IMR-90 (cell line): ENCODE measurements at regions not wholly inside any gene's neighbourhood (a gene's known extent, or its start where the extent isn't known, plus 50 kb on each side); places are given as distances from the start of the nearest gene placed in this dataset.

Experiments used
- CEBPB ChIP-seq: IDR thresholded peaks from 2 replicates; pipeline ENCODE4 v1.6.1; 2012; ENCODE audit warnings: low read depth, low read length, improper control_type of control experiment
- MAFK ChIP-seq: IDR thresholded peaks from 2 replicates; pipeline ENCODE4 v1.6.1; 2012; ENCODE audit warnings: low read depth, low read length, improper control_type of control experiment
- POLR2A ChIP-seq: IDR thresholded peaks from 2 replicates; pipeline ENCODE4 v1.6.1; 2012; ENCODE audit warnings: mild to moderate bottlenecking, low read depth, low read length
- TF ChIP-seq, protein P1 (sequence below): conservative IDR thresholded peaks from 2 replicates; pipeline ENCODE4 v1.5.1; 2012; ENCODE audit warnings: mild to moderate bottlenecking, low read depth, low read length, improper control_type of control experiment
- TF ChIP-seq, protein P2 (sequence below): fragments of 150-350 bp; IDR thresholded peaks from 2 replicates; pipeline ENCODE4 v1.6.1; 2017; ENCODE audit warnings: mild to moderate bottlenecking, antibody characterized with exemption, low read length, low read depth

DNA sequence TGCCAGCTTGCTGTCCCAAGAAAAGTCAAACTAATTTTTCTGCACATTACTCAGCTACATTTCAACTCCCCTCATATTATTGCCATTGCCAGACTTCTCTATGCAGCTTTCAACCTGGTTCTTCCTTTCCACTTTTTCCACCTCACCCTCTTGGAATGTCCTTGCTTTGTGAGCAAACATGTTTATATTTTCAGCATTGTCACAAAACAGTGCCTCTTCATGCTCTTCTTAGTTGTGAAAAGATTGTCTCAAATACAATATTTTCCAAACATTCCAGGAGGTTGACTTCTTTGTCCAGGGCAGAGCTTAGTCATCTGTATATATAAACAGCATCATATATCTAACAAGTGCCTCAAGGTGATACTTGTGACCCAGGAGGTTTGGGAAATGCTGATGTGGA is 803.3 kb upstream of the CELF4 start:
- TF ChIP-seq POLR2A, result no peak
- TF ChIP-seq, protein P1, sequence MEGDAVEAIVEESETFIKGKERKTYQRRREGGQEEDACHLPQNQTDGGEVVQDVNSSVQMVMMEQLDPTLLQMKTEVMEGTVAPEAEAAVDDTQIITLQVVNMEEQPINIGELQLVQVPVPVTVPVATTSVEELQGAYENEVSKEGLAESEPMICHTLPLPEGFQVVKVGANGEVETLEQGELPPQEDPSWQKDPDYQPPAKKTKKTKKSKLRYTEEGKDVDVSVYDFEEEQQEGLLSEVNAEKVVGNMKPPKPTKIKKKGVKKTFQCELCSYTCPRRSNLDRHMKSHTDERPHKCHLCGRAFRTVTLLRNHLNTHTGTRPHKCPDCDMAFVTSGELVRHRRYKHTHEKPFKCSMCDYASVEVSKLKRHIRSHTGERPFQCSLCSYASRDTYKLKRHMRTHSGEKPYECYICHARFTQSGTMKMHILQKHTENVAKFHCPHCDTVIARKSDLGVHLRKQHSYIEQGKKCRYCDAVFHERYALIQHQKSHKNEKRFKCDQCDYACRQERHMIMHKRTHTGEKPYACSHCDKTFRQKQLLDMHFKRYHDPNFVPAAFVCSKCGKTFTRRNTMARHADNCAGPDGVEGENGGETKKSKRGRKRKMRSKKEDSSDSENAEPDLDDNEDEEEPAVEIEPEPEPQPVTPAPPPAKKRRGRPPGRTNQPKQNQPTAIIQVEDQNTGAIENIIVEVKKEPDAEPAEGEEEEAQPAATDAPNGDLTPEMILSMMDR, result no peak
- TF ChIP-seq MAFK, result no peak
- no peak for TF ChIP-seq CEBPB
- TF ChIP-seq, protein P2, sequence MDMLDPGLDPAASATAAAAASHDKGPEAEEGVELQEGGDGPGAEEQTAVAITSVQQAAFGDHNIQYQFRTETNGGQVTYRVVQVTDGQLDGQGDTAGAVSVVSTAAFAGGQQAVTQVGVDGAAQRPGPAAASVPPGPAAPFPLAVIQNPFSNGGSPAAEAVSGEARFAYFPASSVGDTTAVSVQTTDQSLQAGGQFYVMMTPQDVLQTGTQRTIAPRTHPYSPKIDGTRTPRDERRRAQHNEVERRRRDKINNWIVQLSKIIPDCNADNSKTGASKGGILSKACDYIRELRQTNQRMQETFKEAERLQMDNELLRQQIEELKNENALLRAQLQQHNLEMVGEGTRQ, result no peak
